ENCODE measurements at regions not wholly inside any gene's neighbourhood (a gene's known extent, or its start where the extent isn't known, plus 50 kb on each side); places are given as distances from the start of the nearest gene placed in this dataset.

GRCh38 chr15:39025881-39026280 is 461.3 kb upstream of the RASGRP1 start:
- no peak overlapping the region for H2AK5ac ChIP-seq (ENCODE audit: low read length)
- WGBS (ENCODE audit: extremely low coverage, insufficient coverage, insufficient read length) = no CpG with 5 or more reads among the region's 1 CpG
- no peak overlapping the region for H4K8ac ChIP-seq (ENCODE audit: low read depth, low read length)
- no peak overlapping the region for H3K9ac ChIP-seq (ENCODE audit: low read length)
- no peaks in the 10 kb centered on the region for H3K9me3 ChIP-seq (ENCODE audit: insufficient read depth, low read depth, low read length)
- no peak overlapping the region for H3K14ac ChIP-seq (ENCODE audit: low read length)
- no peak overlapping the region for H4K12ac ChIP-seq (ENCODE audit: low read depth, low read length)
- no peak overlapping the region for H3K18ac ChIP-seq (ENCODE audit: low read length)
- no peak overlapping the region for H2BK120ac ChIP-seq (ENCODE audit: insufficient read depth, low read length, poor library complexity)
- no peaks in the 10 kb centered on the region for H3K36me3 ChIP-seq (ENCODE audit: control insufficient read depth in 1 of 2, insufficient read depth in 2 of 2, low read length in 2 of 2)
- no peak overlapping the region for H2AFZ ChIP-seq (ENCODE audit: insufficient read depth, low read length, poor library complexity)
- no peak overlapping the region for H3K27ac ChIP-seq (ENCODE audit: low read depth, low read length)
- no peaks in the 10 kb centered on the region for H3K79me1 ChIP-seq (ENCODE audit: low read length)
- H3K4ac ChIP-seq (ENCODE audit: low read depth, low read length) = no peak overlapping the region
- no peaks in the 10 kb centered on the region for H3K27me3 ChIP-seq (ENCODE audit: insufficient read depth, low read length)
- no peak overlapping the region for H4K91ac ChIP-seq (ENCODE audit: low read depth, low read length)
- H3K79me2 ChIP-seq (ENCODE audit: control insufficient read depth, insufficient read depth, low read length, poor library complexity) = no peaks in the 10 kb centered on the region
- no peak overlapping the region for H2BK5ac ChIP-seq (ENCODE audit: low read depth, low read length, poor library complexity)
- no peak overlapping the region for H3K23ac ChIP-seq (ENCODE audit: low read length)
- no peak for DNase-seq
- H3K4me1 ChIP-seq (ENCODE audit: control insufficient read depth in 1 of 2, insufficient read depth in 2 of 2, low read length in 2 of 2) = no peaks in the 10 kb centered on the region
- no peak overlapping the region for H3K4me2 ChIP-seq (ENCODE audit: low read length)
- no peak overlapping the region for H2BK12ac ChIP-seq (ENCODE audit: low read length)
- no peak overlapping the region for H3K4me3 ChIP-seq (ENCODE audit: low read depth, low read length)

GRCh38 chr15:39028069-39028468 is 463.5 kb upstream of the RASGRP1 start:
- no peak overlapping the region for H4K8ac ChIP-seq (ENCODE audit: low read depth, low read length)
- H3K18ac ChIP-seq (ENCODE audit: low read length) = no peak overlapping the region
- H2BK12ac ChIP-seq (ENCODE audit: low read length) = no peak overlapping the region
- H3K14ac ChIP-seq (ENCODE audit: low read length) = no peak overlapping the region
- no peak overlapping the region for H3K4me3 ChIP-seq (ENCODE audit: low read depth, low read length)
- no peak overlapping the region for H2BK5ac ChIP-seq (ENCODE audit: low read depth, low read length, poor library complexity)
- H3K79me2 ChIP-seq (ENCODE audit: control insufficient read depth, insufficient read depth, low read length, poor library complexity) = no peaks in the 10 kb centered on the region
- no peaks in the 10 kb centered on the region for H3K27me3 ChIP-seq (ENCODE audit: insufficient read depth, low read length)
- no peak overlapping the region for H2AFZ ChIP-seq (ENCODE audit: insufficient read depth, low read length, poor library complexity)
- H4K91ac ChIP-seq (ENCODE audit: low read depth, low read length) = no peak overlapping the region
- WGBS (ENCODE audit: extremely low coverage, insufficient coverage, insufficient read length) = no CpG with 5 or more reads among the region's 3 CpGs
- no peaks in the 10 kb centered on the region for H3K79me1 ChIP-seq (ENCODE audit: low read length)
- no peak overlapping the region for H3K23ac ChIP-seq (ENCODE audit: low read length)
- H3K27ac ChIP-seq (ENCODE audit: low read depth, low read length) = no peak overlapping the region
- no peak overlapping the region for H3K9ac ChIP-seq (ENCODE audit: low read length)
- no peak overlapping the region for H2AK5ac ChIP-seq (ENCODE audit: low read length)
- H3K36me3 ChIP-seq (ENCODE audit: control insufficient read depth in 1 of 2, insufficient read depth in 2 of 2, low read length in 2 of 2) = no peaks in the 10 kb centered on the region
- no peak overlapping the region for H2BK120ac ChIP-seq (ENCODE audit: insufficient read depth, low read length, poor library complexity)
- no peak overlapping the region for H4K12ac ChIP-seq (ENCODE audit: low read depth, low read length)
- no peak for DNase-seq
- H3K4ac ChIP-seq (ENCODE audit: low read depth, low read length) = no peak overlapping the region
- no peak overlapping the region for H3K4me2 ChIP-seq (ENCODE audit: low read length)
- no peaks in the 10 kb centered on the region for H3K9me3 ChIP-seq (ENCODE audit: insufficient read depth, low read depth, low read length)
- no peaks in the 10 kb centered on the region for H3K4me1 ChIP-seq (ENCODE audit: control insufficient read depth in 1 of 2, insufficient read depth in 2 of 2, low read length in 2 of 2)

- Histone ChIP-seq H3K4me3 (ENCODE audit: low read depth, low read length) (no peak overlapping the region), H2AK5ac (ENCODE audit: low read length) (no peak overlapping the region), H2BK5ac (ENCODE audit: low read depth, low read length, poor library complexity) (no peak overlapping the region), H3K14ac (ENCODE audit: low read length) (no peak overlapping the region), H3K79me1 (ENCODE audit: low read length) (no peaks in the 10 kb centered on the region), H3K4ac (ENCODE audit: low read depth, low read length) (no peak overlapping the region), H3K18ac (ENCODE audit: low read length) (no peak overlapping the region), H3K36me3 (ENCODE audit: control insufficient read depth in 1 of 2, insufficient read depth in 2 of 2, low read length in 2 of 2) (no peaks in the 10 kb centered on the region), H3K27ac (ENCODE audit: low read depth, low read length) (no peak overlapping the region), H3K9ac (ENCODE audit: low read length) (no peak overlapping the region), H4K8ac (ENCODE audit: low read depth, low read length) (no peak overlapping the region), H3K23ac (ENCODE audit: low read length) (no peak overlapping the region), H2BK120ac (ENCODE audit: insufficient read depth, low read length, poor library complexity) (no peak overlapping the region), H3K4me2 (ENCODE audit: low read length) (no peak overlapping the region), H3K27me3 (ENCODE audit: insufficient read depth, low read length) (no peaks in the 10 kb centered on the region), H3K79me2 (ENCODE audit: control insufficient read depth, insufficient read depth, low read length, poor library complexity) (no peaks in the 10 kb centered on the region), H4K91ac (ENCODE audit: low read depth, low read length) (no peak overlapping the region), H2BK12ac (ENCODE audit: low read length) (no peak overlapping the region), H3K9me3 (ENCODE audit: insufficient read depth, low read depth, low read length) (no peaks in the 10 kb centered on the region), H2AFZ (ENCODE audit: insufficient read depth, low read length, poor library complexity) (no peak overlapping the region), H3K4me1 (ENCODE audit: control insufficient read depth in 1 of 2, insufficient read depth in 2 of 2, low read length in 2 of 2) (no peaks in the 10 kb centered on the region), H4K12ac (ENCODE audit: low read depth, low read length) (no peak overlapping the region)
- no peak for DNase-seq
- no CpG with 5 or more reads among the region's 1 CpG for WGBS (ENCODE audit: extremely low coverage, insufficient coverage, insufficient read length)
Observed at GRCh38 chr15:39029741-39030140, 465.1 kb upstream of the RASGRP1 start.

GRCh38 chr15:39030291-39031070 is 465.9 kb upstream of the RASGRP1 start:
- H2BK5ac ChIP-seq (ENCODE audit: low read depth, low read length, poor library complexity) = no peak overlapping the region
- no peaks in the 10 kb centered on the region for H3K36me3 ChIP-seq (ENCODE audit: control insufficient read depth in 1 of 2, insufficient read depth in 2 of 2, low read length in 2 of 2)
- no peak overlapping the region for H4K8ac ChIP-seq (ENCODE audit: low read depth, low read length)
- no peak overlapping the region for H3K18ac ChIP-seq (ENCODE audit: low read length)
- H3K9me3 ChIP-seq (ENCODE audit: insufficient read depth, low read depth, low read length) = no peaks in the 10 kb centered on the region
- H3K27ac ChIP-seq (ENCODE audit: low read depth, low read length) = no peak overlapping the region
- no peak overlapping the region for H2BK12ac ChIP-seq (ENCODE audit: low read length)
- H2BK120ac ChIP-seq (ENCODE audit: insufficient read depth, low read length, poor library complexity) = no peak overlapping the region
- no peaks in the 10 kb centered on the region for H3K79me2 ChIP-seq (ENCODE audit: control insufficient read depth, insufficient read depth, low read length, poor library complexity)
- H4K91ac ChIP-seq (ENCODE audit: low read depth, low read length) = no peak overlapping the region
- H2AK5ac ChIP-seq (ENCODE audit: low read length) = no peak overlapping the region
- H3K4me3 ChIP-seq (ENCODE audit: low read depth, low read length) = no peak overlapping the region
- H3K9ac ChIP-seq (ENCODE audit: low read length) = no peak overlapping the region
- H3K4ac ChIP-seq (ENCODE audit: low read depth, low read length) = no peak overlapping the region
- H2AFZ ChIP-seq (ENCODE audit: insufficient read depth, low read length, poor library complexity) = no peak overlapping the region
- H3K4me2 ChIP-seq (ENCODE audit: low read length) = no peak overlapping the region
- no peak overlapping the region for H3K14ac ChIP-seq (ENCODE audit: low read length)
- H3K79me1 ChIP-seq (ENCODE audit: low read length) = no peaks in the 10 kb centered on the region
- DNase-seq = no peak
- no peaks in the 10 kb centered on the region for H3K4me1 ChIP-seq (ENCODE audit: control insufficient read depth in 1 of 2, insufficient read depth in 2 of 2, low read length in 2 of 2)
- H4K12ac ChIP-seq (ENCODE audit: low read depth, low read length) = no peak overlapping the region
- H3K23ac ChIP-seq (ENCODE audit: low read length) = no peak overlapping the region
- WGBS (ENCODE audit: extremely low coverage, insufficient coverage, insufficient read length) = no CpG with 5 or more reads among the region's 6 CpGs
- H3K27me3 ChIP-seq (ENCODE audit: insufficient read depth, low read length) = no peaks in the 10 kb centered on the region

Measured in trophoblast cell (in vitro differentiated cells and primary cell).